ENCODE measurements at regions not wholly inside any gene's neighbourhood (a gene's known extent, or its start where the extent isn't known, plus 50 kb on each side); places are given as distances from the start of the nearest gene placed in this dataset.
A peak's percentile ranks its signal among the peaks of the same experiment; 100 is the strongest.

GRCh38 chr12:127533353-127533752 is 733.6 kb upstream of the TMEM132C start:
- DNase-seq (ENCODE audit: low read depth): no peak

- no peak for DNase-seq (ENCODE audit: low read depth)
These were observed 730.0 kb upstream of the TMEM132C start for GRCh38 chr12:127536833-127537428.

- no peak for DNase-seq (ENCODE audit: low read depth)
These were observed 728.7 kb upstream of the TMEM132C start for GRCh38 chr12:127538316-127538715.

- DNase-seq (ENCODE audit: low read depth): no peak
These were observed 727.6 kb upstream of the TMEM132C start for GRCh38 chr12:127539226-127539858.

- DNase-seq (ENCODE audit: low read depth): no peak
These were observed 724.6 kb upstream of the TMEM132C start for GRCh38 chr12:127542391-127542790.

- DNase-seq (ENCODE audit: low read depth): no peak
These were observed 724.0 kb upstream of the TMEM132C start for GRCh38 chr12:127542931-127543330.

GRCh38 chr12:127546721-127547505 is 720.1 kb upstream of the TMEM132C start:
- DNase-seq (ENCODE audit: low read depth): no peak

GRCh38 chr12:127548123-127548553 is 718.8 kb upstream of the TMEM132C start:
- peak; percentile 76 for DNase-seq (ENCODE audit: low read depth)

GRCh38 chr12:127550271-127550670 is 716.7 kb upstream of the TMEM132C start:
- peak; percentile 72 for DNase-seq (ENCODE audit: low read depth)

GRCh38 chr12:127552838-127553237 is 714.1 kb upstream of the TMEM132C start:
- no peak for DNase-seq (ENCODE audit: low read depth)

GRCh38 chr12:127555071-127555470 is 711.9 kb upstream of the TMEM132C start:
- no peak for DNase-seq (ENCODE audit: low read depth)

- DNase-seq (ENCODE audit: low read depth): no peak
These were observed 710.6 kb upstream of the TMEM132C start for GRCh38 chr12:127556231-127556886.

- DNase-seq (ENCODE audit: low read depth): no peak
These were observed 708.6 kb upstream of the TMEM132C start for GRCh38 chr12:127558361-127558760.

GRCh38 chr12:127559349-127560040 is 707.5 kb upstream of the TMEM132C start:
- DNase-seq (ENCODE audit: low read depth): peak; percentile 97

- DNase-seq (ENCODE audit: low read depth): no peak
These were observed 706.9 kb upstream of the TMEM132C start for GRCh38 chr12:127560041-127560478.

GRCh38 chr12:127562816-127563215 is 704.2 kb upstream of the TMEM132C start:
- DNase-seq (ENCODE audit: low read depth): no peak

GRCh38 chr12:127565241-127565640 is 701.7 kb upstream of the TMEM132C start:
- no peak for DNase-seq (ENCODE audit: low read depth)

GRCh38 chr12:127567531-127567930 is 699.4 kb upstream of the TMEM132C start:
- DNase-seq (ENCODE audit: low read depth): no peak

- DNase-seq (ENCODE audit: low read depth): no peak
These were observed 696.6 kb upstream of the TMEM132C start for GRCh38 chr12:127570387-127570786.

GRCh38 chr12:127570793-127571360 is 696.1 kb upstream of the TMEM132C start:
- no peak for DNase-seq (ENCODE audit: low read depth)

GRCh38 chr12:127571578-127571977 is 695.4 kb upstream of the TMEM132C start:
- DNase-seq (ENCODE audit: low read depth): no peak

GRCh38 chr12:127579446-127579845 is 687.5 kb upstream of the TMEM132C start:
- DNase-seq (ENCODE audit: low read depth): no peak

All from GM04504 (cell line).